ENCODE measurements at regions not wholly inside any gene's neighbourhood (a gene's known extent, or its start where the extent isn't known, plus 50 kb on each side); places are given as distances from the start of the nearest gene placed in this dataset.

DNA sequence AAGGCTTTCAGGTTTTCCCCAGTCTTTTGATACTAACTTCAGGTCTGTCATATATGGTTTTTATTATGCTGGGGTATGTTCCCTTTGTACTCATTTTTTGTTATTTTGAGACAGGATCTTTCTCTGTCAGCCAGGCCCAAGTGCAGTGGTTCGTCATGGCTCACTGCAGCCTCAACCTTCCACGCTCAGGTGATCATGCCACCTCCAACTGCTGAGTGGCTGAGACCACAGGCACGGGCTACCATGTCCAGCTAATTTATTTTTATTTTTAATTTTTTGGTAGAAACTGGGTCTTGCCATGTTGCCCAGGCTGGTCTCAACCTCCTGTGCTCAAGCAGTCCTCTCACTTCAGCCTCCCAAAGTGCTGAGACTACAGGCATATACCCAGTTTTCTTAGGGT is 50.6 kb upstream of the PDGFD start:
- no peak for TF ChIP-seq CTCF (IDR thresholded peaks at IDR 0.05; ENCODE audit: borderline replicate concordance, insufficient read depth, low read depth, low read length)
- H3K4me3 ChIP-seq (ENCODE audit: low read depth, low read length), result no peak overlapping the region

Data from GM12875 (cell line).